GM23338 (cell line): ENCODE measurements at regions not wholly inside any gene's neighbourhood (a gene's known extent, or its start where the extent isn't known, plus 50 kb on each side); places are given as distances from the start of the nearest gene placed in this dataset.

Experiments used
- ATAC-seq: fragments of 200-7000 bp; cut with Tn5 transposase; 3 replicates; pipeline ENCODE4 v1.9.1; 2020
- DNase-seq: peaks from one replicate; pipeline ENCODE4 v3.0.0-alpha.2; 2015; ENCODE audit warnings: low spot score
- H2AFZ ChIP-seq: fragments of 200-600 bp; sonication (generic); 2 replicates; pipeline ENCODE4 v1.8.0; 2016; ENCODE audit warnings: antibody characterized with exemption, mild to moderate bottlenecking, moderate library complexity
- H3F3A ChIP-seq: fragments of 200-600 bp; sonication (generic); replicated peaks from 2 replicates; pipeline ENCODE4 v1.8.0; 2017; ENCODE audit warnings: antibody characterized with exemption, mixed run types, low read depth
- H3K27ac ChIP-seq: fragments of 200-600 bp; sonication (generic); 2 replicates; pipeline ENCODE4 v1.6.1; 2016; ENCODE audit warnings: low read depth
- H3K27me3 ChIP-seq: fragments of 200-600 bp; sonication (generic); 2 replicates; pipeline ENCODE4 v1.8.0; 2016; ENCODE audit warnings: mild to moderate bottlenecking, mixed run types, moderate library complexity; ENCODE audit not compliant: insufficient read depth
- H3K36me3 ChIP-seq: fragments of 200-600 bp; sonication (generic); 2 replicates; pipeline ENCODE4 v1.8.0; 2016; ENCODE audit warnings: mild to moderate bottlenecking; ENCODE audit not compliant: insufficient read depth
- H3K4me1 ChIP-seq: fragments of 200-600 bp; sonication (generic); 2 replicates; pipeline ENCODE4 v1.8.0; 2016; ENCODE audit warnings: mild to moderate bottlenecking, moderate library complexity; ENCODE audit not compliant: insufficient read depth
- H3K4me2 ChIP-seq: fragments of 200-600 bp; sonication (generic); 2 replicates; pipeline ENCODE4 v1.7.1; 2017; ENCODE audit warnings: mixed run types
- H3K4me3 ChIP-seq: fragments of 200-600 bp; sonication (generic); 2 replicates; pipeline ENCODE4 v1.6.1; 2016; ENCODE audit warnings: mixed run types
- H3K79me2 ChIP-seq: fragments of 200-600 bp; sonication (generic); replicated peaks from 2 replicates; pipeline ENCODE4 v1.8.0; 2017; ENCODE audit warnings: mild to moderate bottlenecking; ENCODE audit not compliant: insufficient read depth
- H3K9me2 ChIP-seq: fragments of 200-600 bp; sonication (generic); 2 replicates; pipeline ENCODE4 v1.8.0; 2017; ENCODE audit not compliant: insufficient read depth
- H4K20me1 ChIP-seq: fragments of 200-600 bp; sonication (generic); replicated peaks from 2 replicates; pipeline ENCODE4 v1.8.0; 2017; ENCODE audit warnings: mild to moderate bottlenecking; ENCODE audit not compliant: insufficient read depth
- H3K27ac Mint-ChIP-seq: 2 replicates; pipeline ENCODE4 v1.8.0; 2020; ENCODE audit warnings: inconsistent platforms, mild to moderate bottlenecking, moderate library complexity, mixed read lengths
- H3K27me3 Mint-ChIP-seq: 3 replicates; pipeline ENCODE4 v1.8.0; 2022; ENCODE audit warnings: low read depth, mild to moderate bottlenecking, moderate library complexity, mixed read lengths, inconsistent platforms; ENCODE audit not compliant: insufficient read depth, poor library complexity
- H3K36me3 Mint-ChIP-seq: 3 replicates; pipeline ENCODE4 v1.8.0; 2021; ENCODE audit warnings: low read depth, mild to moderate bottlenecking, inconsistent platforms, moderate library complexity, mixed read lengths
- H3K4me1 Mint-ChIP-seq: 3 replicates; pipeline ENCODE4 v1.8.0; 2020; ENCODE audit warnings: mild to moderate bottlenecking, inconsistent platforms, mixed read lengths
- H3K4me3 Mint-ChIP-seq: 3 replicates; pipeline ENCODE4 v1.8.0; 2021; ENCODE audit warnings: moderate library complexity, mild to moderate bottlenecking, inconsistent platforms, mixed read lengths
- H3K9me3 Mint-ChIP-seq: 3 replicates; pipeline ENCODE4 v1.8.0; 2020; ENCODE audit warnings: moderate library complexity, mild to moderate bottlenecking, inconsistent platforms, mixed read lengths
- CREB1 ChIP-seq: fragments of 250-450 bp; sonication (Bioruptor Pico); IDR thresholded peaks from 2 replicates; pipeline ENCODE4 v1.5.0; 2020; ENCODE audit warnings: low read depth, mild to moderate bottlenecking, moderate library complexity
- CTCF ChIP-seq, 2 experiments: fragments of 200-600 bp in 1 of 2; sonication (generic) in 1 of 2; conservative IDR thresholded peaks; 2 replicates each; pipeline versions ENCODE4 v1.5.1 to v1.6.1; 2016 to 2017; ENCODE audit warnings: antibody characterized with exemption in 2 of 2, low read depth in 2 of 2, mild to moderate bottlenecking in 2 of 2, moderate library complexity in 1 of 2
- ETS1 ChIP-seq: IDR thresholded peaks from 2 replicates; pipeline ENCODE4 v1.6.1; 2016; ENCODE audit warnings: antibody characterized with exemption
- EZH2 ChIP-seq: fragments of 200-600 bp; sonication (generic); IDR thresholded peaks from one replicate; pipeline ENCODE4 v1.8.0; 2017; ENCODE audit warnings: antibody characterized with exemption, mild to moderate bottlenecking, low read depth; ENCODE audit not compliant: unreplicated experiment
- EZH2phosphoT487 ChIP-seq: fragments of 200-600 bp; sonication (generic); IDR thresholded peaks from one replicate; pipeline ENCODE4 v1.8.1; 2018; ENCODE audit warnings: antibody characterized with exemption; ENCODE audit not compliant: unreplicated experiment
- JUNB ChIP-seq: IDR thresholded peaks from one replicate; pipeline ENCODE4 v1.6.1; 2016; ENCODE audit warnings: antibody characterized with exemption; ENCODE audit not compliant: unreplicated experiment
- NANOG ChIP-seq: IDR thresholded peaks from 2 replicates; pipeline ENCODE4 v1.6.1; 2016; ENCODE audit warnings: antibody characterized with exemption, borderline replicate concordance
- POLR2AphosphoS5 ChIP-seq: IDR thresholded peaks from 2 replicates; pipeline ENCODE4 v1.6.1; 2016; ENCODE audit warnings: antibody characterized with exemption, low read depth
- REST ChIP-seq: IDR thresholded peaks from one replicate; pipeline ENCODE4 v1.6.1; 2018; ENCODE audit warnings: antibody characterized with exemption; ENCODE audit not compliant: unreplicated experiment
- STAT1 ChIP-seq: IDR thresholded peaks from one replicate; pipeline ENCODE4 v1.6.1; 2016; ENCODE audit warnings: antibody characterized with exemption; ENCODE audit not compliant: unreplicated experiment
- ZNF114 ChIP-seq: fragments of 250-450 bp; sonication (Bioruptor Pico); IDR thresholded peaks from 2 replicates; pipeline ENCODE4 v1.5.0; 2020; ENCODE audit warnings: mild to moderate bottlenecking, moderate library complexity
- ZNF462 ChIP-seq: fragments of 250-450 bp; sonication (Bioruptor Pico); IDR thresholded peaks from 2 replicates; pipeline ENCODE4 v1.5.0; 2020; ENCODE audit warnings: mild to moderate bottlenecking, moderate library complexity

- H3K27ac ChIP-seq = no peak overlapping the region
- DNase-seq (no peak), ATAC-seq (no peak)
- no peaks in the 10 kb centered on the region for H3K79me2 ChIP-seq
- no peaks in the 10 kb centered on the region for H3K4me1 ChIP-seq
- no peaks in the 10 kb centered on the region for H4K20me1 ChIP-seq
- TF ChIP-seq ZNF114 (CRISPR knock-in tag) = no peak
- no peak for TF ChIP-seq EZH2
- TF ChIP-seq JUNB = no peak
- TF ChIP-seq ZNF462 = no peak
- TF ChIP-seq EZH2phosphoT487 = no peak
- TF ChIP-seq NANOG = no peak
- no peak for TF ChIP-seq POLR2AphosphoS5
- no peak for TF ChIP-seq CREB1 (CRISPR knock-in tag)
- no peak for TF ChIP-seq ETS1
- no peak for TF ChIP-seq CTCF (conservative IDR thresholded peaks at IDR 0.05; ENCODE audit: low read depth in 2 of 2)
- TF ChIP-seq STAT1 = no peak
- TF ChIP-seq REST = no peak
- H3K36me3 Mint-ChIP-seq = peaks cover 14% of the 10 kb centered on the region; the same call in 2 of the 3 replicates
- H3K4me3 Mint-ChIP-seq = no peak overlapping the region
- no peaks in the 10 kb centered on the region for H3F3A ChIP-seq
- no peak overlapping the region for H3K4me2 ChIP-seq
- no peaks in the 10 kb centered on the region for H3K27me3 ChIP-seq
- peaks cover 7% of the 10 kb centered on the region; the same call in 1 of the 2 replicates for H3K36me3 ChIP-seq
- H3K27me3 Mint-ChIP-seq = no peaks in the 10 kb centered on the region
- no peak overlapping the region for H2AFZ ChIP-seq
- H3K27ac Mint-ChIP-seq = no peak overlapping the region
- no peaks in the 10 kb centered on the region for H3K9me2 ChIP-seq
- H3K9me3 Mint-ChIP-seq = peaks cover 23% of the 10 kb centered on the region
- no peaks in the 10 kb centered on the region for H3K4me1 Mint-ChIP-seq
- H3K4me3 ChIP-seq = no peak overlapping the region
These were observed 463.2 kb upstream of the ATXN8OS start for GRCh38 chr13:69644447-69644846.
